Kidney (tissue), 13 donors: ENCODE measurements at regions not wholly inside any gene's neighbourhood (a gene's known extent, or its start where the extent isn't known, plus 50 kb on each side); places are given as distances from the start of the nearest gene placed in this dataset.

Experiments
- DNase-seq, 5 donors: peaks; one replicate each; pipeline ENCODE4 v3.0.0-alpha.2; 2013 to 2020
- FAIRE-seq: peaks from 2 replicates; lab custom pipeline; 2012; peaks lifted over from hg19 to GRCh38; lab: Jason Lieb, UNC
- H3K27ac ChIP-seq, 2 donors: one replicate each; pipeline ENCODE4 v1.7.0; 2013; ENCODE audit warnings: low read depth in 2 of 2, low read length in 2 of 2, inconsistent platforms in 1 of 2
- H3K27me3 ChIP-seq: one replicate; pipeline ENCODE4 v1.7.1; 2013; ENCODE audit warnings: low read length, inconsistent platforms; ENCODE audit not compliant: control insufficient read depth, insufficient read depth
- H3K36me3 ChIP-seq, 3 donors: one replicate each; pipeline versions ENCODE4 v1.7.0 to v1.7.1; 2013; ENCODE audit warnings: low read length in 3 of 3, control low read depth in 1 of 3, inconsistent platforms in 1 of 3; ENCODE audit not compliant: insufficient read depth in 3 of 3, control insufficient read depth in 2 of 3
- H3K4me1 ChIP-seq, 3 donors: one replicate each; pipeline versions ENCODE4 v1.7.0 to v1.7.1; 2013; ENCODE audit warnings: low read length in 3 of 3, inconsistent platforms in 1 of 3, low read depth in 1 of 3; ENCODE audit not compliant: control insufficient read depth in 2 of 3, insufficient read depth in 2 of 3
- H3K4me3 ChIP-seq, 3 donors: one replicate each; pipeline versions ENCODE4 v1.7.0 to v1.8.1; 2013; ENCODE audit warnings: low read length in 3 of 3, control low read depth in 1 of 3, inconsistent platforms in 1 of 3
- H3K9ac ChIP-seq, 3 donors: one replicate each; pipeline versions ENCODE4 v1.7.0 to v1.7.1; 2013; ENCODE audit warnings: low read length in 3 of 3, control low read depth in 1 of 3, inconsistent platforms in 1 of 3
- H3K9me3 ChIP-seq, 3 donors: one replicate each; pipeline versions ENCODE4 v1.7.0 to v1.7.1; 2013; ENCODE audit warnings: low read length in 3 of 3, control low read depth in 1 of 3, inconsistent platforms in 1 of 3; ENCODE audit not compliant: control insufficient read depth in 2 of 3, insufficient read depth in 1 of 3
- CTCF ChIP-seq: IDR thresholded peaks from 3 replicates; pipeline ENCODE4 v1.5.1; 2012; ENCODE audit warnings: mild to moderate bottlenecking, moderate library complexity, borderline replicate concordance; ENCODE audit not compliant: insufficient read depth; ENCODE audit errors: extremely low read depth
- intact Hi-C: fragments of 100-400 bp; cut with DNase I; formaldehyde crosslinking; loops from one replicate; pipeline ENCODE4 v1.11.1; 2022
- donor health status: control.
- donor health status: control.
- donor health status: control.
- donor health status: control.
- donor health status: control.
- donor health status: DM: yes; HTN: yes; CAD: no.
- donor health status: Normal renal cell carcinoma (clear cell type).

GRCh38 chr9:119905724-119906123, 536.5 kb upstream of the BRINP1 start:
- intact Hi-C loops, result no loop called here
- no peaks in the 10 kb centered on the region for H3K27me3 ChIP-seq
- DNase-seq, result no peak

GRCh38 chr9:119903851-119904250, 534.6 kb upstream of the BRINP1 start:
- H3K4me1 ChIP-seq, result no peaks in the 10 kb centered on the region
- FAIRE-seq (no peak), DNase-seq (no peak)
- intact Hi-C loops, result no loop called here
- TF ChIP-seq CTCF, result no peak
- H3K27me3 ChIP-seq, result no peaks in the 10 kb centered on the region
- H3K9ac ChIP-seq, result no peak overlapping the region
- no peaks in the 10 kb centered on the region for H3K36me3 ChIP-seq
- H3K27ac ChIP-seq, result no peak overlapping the region
- H3K9me3 ChIP-seq, result peaks cover 0 to 3% (median 0%) of the 10 kb centered on the region in 3 donors
- H3K4me3 ChIP-seq, result no peak overlapping the region

More at GRCh38 chr9:119905724-119906123, 536.5 kb upstream of the BRINP1 start:
- H3K27ac ChIP-seq, result no peak overlapping the region
- TF ChIP-seq CTCF, result no peak
- FAIRE-seq, result no peak
- H3K4me3 ChIP-seq, result no peak overlapping the region
- H3K4me1 ChIP-seq, result no peaks in the 10 kb centered on the region
- no peak overlapping the region for H3K9ac ChIP-seq
- no peaks in the 10 kb centered on the region for H3K36me3 ChIP-seq
- peaks cover 0 to 3% (median 0%) of the 10 kb centered on the region in 3 donors for H3K9me3 ChIP-seq

GRCh38 chr9:119902611-119903010, 533.4 kb upstream of the BRINP1 start:
- no peak for TF ChIP-seq CTCF
- intact Hi-C loops, result no loop called here
- H3K9ac ChIP-seq, result no peak overlapping the region
- H3K4me1 ChIP-seq, result no peaks in the 10 kb centered on the region
- H3K9me3 ChIP-seq, result peaks cover 0 to 3% (median 0%) of the 10 kb centered on the region in 3 donors
- FAIRE-seq (no peak), DNase-seq (no peak)
- no peaks in the 10 kb centered on the region for H3K27me3 ChIP-seq
- no peak overlapping the region for H3K27ac ChIP-seq
- no peaks in the 10 kb centered on the region for H3K36me3 ChIP-seq
- H3K4me3 ChIP-seq, result no peak overlapping the region

GRCh38 chr9:119898316-119898715, 529.1 kb upstream of the BRINP1 start:
- Histone ChIP-seq H3K9ac (no peak overlapping the region), H3K4me1 (no peaks in the 10 kb centered on the region), H3K4me3 (no peak overlapping the region), H3K36me3 (no peaks in the 10 kb centered on the region), H3K27ac (no peak overlapping the region), H3K9me3 (no peaks in the 10 kb centered on the region), H3K27me3 (no peaks in the 10 kb centered on the region)
- DNase-seq (no peak), FAIRE-seq (no peak)
- intact Hi-C loops, result no loop called here
- no peak for TF ChIP-seq CTCF
